Effector memory CD8-positive, alpha-beta T cell (primary cell): ENCODE measurements at regions not wholly inside any gene's neighbourhood (a gene's known extent, or its start where the extent isn't known, plus 50 kb on each side); places are given as distances from the start of the nearest gene placed in this dataset.
A peak's percentile ranks its signal among the peaks of the same experiment; 100 is the strongest.
"Not testable (repeated sequence)": the region's sequence is repeated elsewhere in the genome, so short reads cannot be mapped to it uniquely, and the experiment has no call there.

Experiments
- ATAC-seq: fragments of 150-1000 bp; cut with Tn5 transposase; replicated peaks from 2 replicates; pipeline ENCODE4 v1.10.0; 2021; ENCODE audit warnings: mild to moderate bottlenecking, moderate library complexity
- DNase-seq, 3 experiments: peaks; one replicate each; pipeline ENCODE4 v3.0.0; 2021
- H3K27ac Mint-ChIP-seq, 2 donors: one replicate each; pipeline ENCODE4 v1.8.0; 2022; ENCODE audit warnings: mild to moderate bottlenecking in 2 of 2, mixed read lengths in 2 of 2, moderate library complexity in 2 of 2
- H3K27me3 Mint-ChIP-seq, 2 donors: one replicate each; pipeline ENCODE4 v1.8.0; 2022; ENCODE audit warnings: mixed read lengths in 2 of 2
- H3K36me3 Mint-ChIP-seq: one replicate; pipeline ENCODE4 v1.8.0; 2022; ENCODE audit warnings: mild to moderate bottlenecking, moderate library complexity, mixed read lengths; ENCODE audit not compliant: insufficient read depth
- H3K4me1 Mint-ChIP-seq, 2 donors: one replicate each; pipeline ENCODE4 v1.8.0; 2022; ENCODE audit warnings: low read depth in 2 of 2, mixed read lengths in 2 of 2
- H3K4me3 Mint-ChIP-seq, 2 donors: one replicate each; pipeline ENCODE4 v1.8.0; 2022; ENCODE audit warnings: mild to moderate bottlenecking in 2 of 2, mixed read lengths in 2 of 2, moderate library complexity in 2 of 2
- H3K9me3 Mint-ChIP-seq, 2 donors: one replicate each; pipeline ENCODE4 v1.8.0; 2022; ENCODE audit warnings: mixed read lengths in 2 of 2

DNA sequence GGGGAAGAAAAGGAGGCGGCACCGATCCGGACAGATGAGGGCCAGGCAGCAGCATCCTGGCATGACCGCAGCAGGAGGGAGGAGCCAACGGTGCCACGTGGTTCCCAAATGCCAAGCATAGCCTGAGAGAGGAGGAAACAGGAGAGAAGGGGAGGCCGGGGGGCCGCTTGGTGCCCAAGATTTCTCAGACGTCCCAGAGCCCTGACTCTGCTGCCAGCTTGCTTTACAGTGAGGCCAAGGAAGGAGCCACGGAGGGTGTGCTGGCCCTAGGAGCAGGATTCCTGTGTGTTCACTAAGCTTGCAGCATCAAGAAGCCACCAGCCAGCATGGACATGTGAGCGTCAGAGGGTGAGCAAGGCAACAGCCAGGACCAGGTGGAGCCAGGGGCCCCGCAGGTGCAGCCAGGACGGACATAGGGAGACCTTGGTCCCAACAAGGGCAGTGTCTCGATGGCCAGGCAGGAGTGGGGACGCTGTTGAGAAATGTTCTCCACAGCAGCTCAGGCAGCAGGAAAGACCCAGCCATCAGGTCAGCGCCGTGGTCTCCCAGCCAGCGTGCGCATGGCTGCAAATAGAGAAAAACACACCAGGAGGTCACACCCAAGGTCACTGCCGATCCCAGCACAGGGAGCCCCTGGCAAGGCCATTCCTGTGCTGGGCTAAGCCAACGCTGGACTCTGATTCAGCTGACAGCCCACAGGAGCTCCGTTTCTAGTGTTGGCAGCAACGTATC is 143.7 kb downstream of the DLL1 start:
- DNase-seq (no peak), ATAC-seq (no peak)
- H3K4me3 Mint-ChIP-seq: peak overlapping the region; percentile 85 to 87

GRCh38 chr6:170146640-170147039 is 144.2 kb downstream of the DLL1 start:
- peak overlapping the region; percentile 87 to 94 for H3K27ac Mint-ChIP-seq
- peaks cover 55 to 56% of the 10 kb centered on the region in 2 donors for H3K4me1 Mint-ChIP-seq
- ATAC-seq (no peak), DNase-seq (no peak)
- peak overlapping the region; percentile 85 to 87 for H3K4me3 Mint-ChIP-seq
- H3K36me3 Mint-ChIP-seq: peaks cover 12% of the 10 kb centered on the region
- H3K9me3 Mint-ChIP-seq: peaks cover 6 to 7% of the 10 kb centered on the region in 2 donors
- peaks cover 0 to 15% of the 10 kb centered on the region in 2 donors for H3K27me3 Mint-ChIP-seq

More for the DNA sequence above, 143.7 kb downstream of the DLL1 start:
- H3K36me3 Mint-ChIP-seq: peaks cover 12% of the 10 kb centered on the region
- peaks cover 6 to 7% of the 10 kb centered on the region in 2 donors for H3K9me3 Mint-ChIP-seq
- peaks cover 0 to 21% of the 10 kb centered on the region in 2 donors for H3K27me3 Mint-ChIP-seq
- H3K27ac Mint-ChIP-seq: peak overlapping the region; percentile 87 to 94
- peaks cover 55 to 59% of the 10 kb centered on the region in 2 donors for H3K4me1 Mint-ChIP-seq

DNA sequence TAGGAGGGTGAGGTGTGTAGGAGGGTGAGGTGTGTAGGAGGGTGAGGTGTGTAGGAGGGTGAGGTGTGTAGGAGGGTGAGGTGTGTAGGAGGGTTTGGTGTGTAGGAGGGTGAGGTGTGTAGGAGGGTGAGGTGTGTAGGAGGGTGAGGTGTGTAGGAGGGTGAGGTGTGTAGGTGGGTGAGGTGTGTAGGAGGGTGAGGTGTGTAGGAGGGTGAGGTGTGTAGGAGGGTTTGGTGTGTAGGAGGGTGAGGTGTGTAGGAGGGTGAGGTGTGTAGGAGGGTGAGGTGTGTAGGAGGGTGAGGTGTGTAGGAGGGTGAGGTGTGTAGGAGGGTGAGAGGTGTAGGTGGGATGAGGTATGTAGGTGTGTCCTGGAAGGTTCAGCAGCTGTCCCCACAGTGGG is 144.7 kb downstream of the DLL1 start:
- H3K9me3 Mint-ChIP-seq, H3K27me3 Mint-ChIP-seq, DNase-seq, ATAC-seq: not testable (repeated sequence)
- Mint-ChIP-seq H3K36me3 (peaks cover 12% of the 10 kb centered on the region), H3K4me3 (peak overlapping the region in 1 of 2 donors; percentile 85), H3K4me1 (peaks cover 55 to 56% of the 10 kb centered on the region in 2 donors), H3K27ac (peak overlapping the region; percentile 55 to 87)

DNA sequence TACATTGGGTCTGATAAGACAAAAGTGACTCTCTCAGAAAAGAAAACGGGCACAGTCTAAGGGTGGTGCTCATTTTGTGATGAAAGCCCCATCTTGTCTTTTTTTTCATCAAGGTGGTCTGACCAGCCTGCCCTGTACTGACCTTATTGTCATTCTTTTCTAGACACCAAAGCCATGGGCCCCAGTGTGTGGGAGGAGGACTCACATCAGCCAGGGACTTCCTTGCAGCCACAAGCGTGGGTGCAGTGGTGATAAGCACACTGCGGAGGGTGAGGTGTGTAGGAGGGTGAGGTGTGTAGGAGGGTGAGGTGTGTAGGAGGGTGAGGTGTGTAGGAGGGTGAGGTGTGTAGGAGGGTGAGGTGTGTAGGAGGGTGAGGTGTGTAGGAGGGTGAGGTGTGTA is 145.2 kb downstream of the DLL1 start:
- not testable (repeated sequence) for H3K27me3 Mint-ChIP-seq, H3K9me3 Mint-ChIP-seq, ATAC-seq, DNase-seq
- H3K36me3 Mint-ChIP-seq: peaks cover 12% of the 10 kb centered on the region
- H3K4me1 Mint-ChIP-seq: peaks cover 55 to 56% of the 10 kb centered on the region in 2 donors
- H3K4me3 Mint-ChIP-seq: peak overlapping the region in 1 of 2 donors; percentile 53
- peak overlapping the region; percentile 63 to 87 for H3K27ac Mint-ChIP-seq

DNA sequence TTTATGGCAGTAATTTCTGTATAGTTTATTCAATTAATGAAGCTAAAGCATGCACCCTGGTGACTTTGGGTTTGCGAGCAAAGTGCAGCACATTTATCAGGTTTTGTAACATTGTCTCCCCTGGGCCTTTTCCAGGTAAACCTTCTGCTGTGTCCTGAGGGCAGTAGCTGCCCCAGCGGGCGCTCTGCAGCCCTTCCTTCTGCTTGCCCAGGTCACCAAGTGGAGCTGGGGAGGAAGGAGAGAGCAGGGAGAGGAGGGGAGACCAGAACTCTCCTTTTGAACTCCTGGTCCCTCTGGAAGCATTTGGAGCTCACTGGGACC is 145.6 kb downstream of the DLL1 start:
- Mint-ChIP-seq H3K27me3 (peaks cover 0 to 6% of the 10 kb centered on the region in 2 donors), H3K4me1 (peaks cover 54 to 55% of the 10 kb centered on the region in 2 donors), H3K9me3 (peaks cover 6 to 7% of the 10 kb centered on the region in 2 donors)

DNA sequence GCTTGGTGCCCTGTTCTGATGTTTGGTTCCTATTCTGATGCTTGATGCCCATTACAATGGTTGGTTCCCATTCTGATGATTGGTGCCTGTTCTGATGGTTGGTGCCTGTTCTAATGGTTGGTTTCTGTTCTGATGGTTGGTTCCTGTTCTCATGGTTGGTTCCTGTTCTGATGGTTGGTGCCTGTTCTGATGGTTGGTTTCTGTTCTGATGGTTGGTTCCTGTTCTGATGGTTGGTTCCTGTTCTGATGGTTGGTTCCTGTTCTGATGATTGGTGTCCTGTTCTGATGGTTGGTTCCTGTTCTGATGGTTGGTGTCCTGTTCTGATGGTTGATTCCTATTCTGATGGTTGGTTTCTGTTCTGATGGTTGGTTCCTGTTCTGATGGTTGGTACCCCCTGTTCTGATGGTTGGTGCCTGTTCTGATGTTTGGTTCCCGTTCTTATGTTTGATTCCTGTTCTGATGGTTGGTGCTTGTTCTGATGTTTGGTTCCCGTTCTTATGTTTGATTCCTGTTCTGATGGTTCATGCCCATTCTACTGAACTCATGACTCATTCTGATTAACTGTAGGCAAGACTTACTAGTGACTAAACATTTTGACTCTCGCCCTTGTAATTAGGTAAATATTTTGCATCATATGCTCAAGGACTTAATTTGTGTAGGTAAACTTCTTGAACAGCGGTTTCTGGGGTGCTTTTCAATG is 146.2 kb downstream of the DLL1 start:
- peaks cover 48 to 50% of the 10 kb centered on the region in 2 donors for H3K4me1 Mint-ChIP-seq
- no peak for ATAC-seq

More for the DNA sequence above, 145.6 kb downstream of the DLL1 start:
- no peak for DNase-seq
- no peak for ATAC-seq
- Mint-ChIP-seq H3K4me3 (peak overlapping the region in 1 of 2 donors; percentile 53), H3K36me3 (peaks cover 12% of the 10 kb centered on the region), H3K27ac (peak overlapping the region in 1 of 2 donors; percentile 63)

GRCh38 chr6:170143401-170144150 is 147.3 kb downstream of the DLL1 start:
- Mint-ChIP-seq H3K9me3 (peaks cover 6 to 7% of the 10 kb centered on the region in 2 donors), H3K4me3 (no peak overlapping the region), H3K36me3 (peaks cover 12% of the 10 kb centered on the region), H3K27ac (no peak overlapping the region), H3K4me1 (peaks cover 37 to 39% of the 10 kb centered on the region in 2 donors), H3K27me3 (no peaks in the 10 kb centered on the region)
- ATAC-seq: no peak
- no peak for DNase-seq

More for the DNA sequence above, 146.2 kb downstream of the DLL1 start:
- H3K4me3 Mint-ChIP-seq: peak overlapping the region in 1 of 2 donors; percentile 9
- H3K9me3 Mint-ChIP-seq: peaks cover 6 to 7% of the 10 kb centered on the region in 2 donors
- H3K27ac Mint-ChIP-seq: peak overlapping the region in 1 of 2 donors; percentile 67
- no peak for DNase-seq
- H3K27me3 Mint-ChIP-seq: peaks cover 0 to under 1% of the 10 kb centered on the region in 2 donors
- peaks cover 10% of the 10 kb centered on the region for H3K36me3 Mint-ChIP-seq

- ATAC-seq (no peak), DNase-seq (no peak)
- Mint-ChIP-seq H3K27ac (no peak overlapping the region), H3K4me1 (peaks cover 27 to 28% of the 10 kb centered on the region in 2 donors), H3K36me3 (peaks cover 3% of the 10 kb centered on the region), H3K27me3 (no peaks in the 10 kb centered on the region), H3K4me3 (no peak overlapping the region), H3K9me3 (peaks cover 6 to 7% of the 10 kb centered on the region in 2 donors)
These were observed 148.3 kb downstream of the DLL1 start for GRCh38 chr6:170142559-170142958.

DNA sequence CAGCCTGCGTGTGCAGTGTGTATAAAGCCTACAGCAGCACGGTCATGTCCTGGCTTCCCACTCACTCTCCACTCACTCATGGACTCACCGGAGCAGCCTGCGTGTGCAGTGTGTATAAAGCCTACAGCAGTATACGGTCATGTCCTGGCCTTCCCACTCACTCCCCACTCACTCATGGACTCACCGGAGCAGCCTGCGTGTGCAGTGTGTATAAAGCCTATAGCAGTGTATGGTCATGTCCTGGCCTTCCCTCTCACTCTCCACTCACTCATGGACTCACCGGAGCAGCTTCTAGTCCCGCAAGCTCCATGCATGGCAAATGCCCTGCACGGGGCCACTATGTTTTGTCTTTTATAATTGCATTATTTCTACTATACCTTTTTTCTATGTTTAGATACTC is 149.8 kb downstream of the DLL1 start:
- peaks cover 14 to 15% of the 10 kb centered on the region in 2 donors for H3K4me1 Mint-ChIP-seq
- not testable (repeated sequence) for H3K36me3 Mint-ChIP-seq, H3K4me3 Mint-ChIP-seq, ATAC-seq, H3K27ac Mint-ChIP-seq, H3K9me3 Mint-ChIP-seq, H3K27me3 Mint-ChIP-seq, DNase-seq

DNA sequence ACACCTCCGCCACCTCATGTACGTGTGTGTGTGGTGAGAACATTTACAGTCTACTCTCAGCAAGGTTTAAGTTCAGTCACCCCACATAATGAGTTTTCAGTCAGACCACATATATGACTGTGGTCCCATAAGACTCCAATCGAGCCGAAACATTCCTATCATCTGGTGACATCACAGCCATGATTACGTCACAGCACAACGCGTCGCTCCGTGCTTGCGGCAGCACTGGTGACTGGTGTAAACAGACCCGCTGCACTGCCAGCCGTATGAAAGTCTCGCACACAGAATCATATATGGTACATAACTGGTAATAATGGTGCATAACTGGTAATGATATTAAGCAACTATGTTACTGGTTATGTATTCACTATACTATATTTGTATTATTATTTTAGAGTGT is 150.7 kb downstream of the DLL1 start:
- H3K4me1 Mint-ChIP-seq: peaks cover 7 to 8% of the 10 kb centered on the region in 2 donors
- no peak overlapping the region for H3K4me3 Mint-ChIP-seq
- DNase-seq: no peak
- ATAC-seq: no peak
- no peaks in the 10 kb centered on the region for H3K27me3 Mint-ChIP-seq
- H3K9me3 Mint-ChIP-seq: peaks cover 6 to 7% of the 10 kb centered on the region in 2 donors
- H3K27ac Mint-ChIP-seq: no peak overlapping the region
- H3K36me3 Mint-ChIP-seq: peaks cover 3% of the 10 kb centered on the region

DNA sequence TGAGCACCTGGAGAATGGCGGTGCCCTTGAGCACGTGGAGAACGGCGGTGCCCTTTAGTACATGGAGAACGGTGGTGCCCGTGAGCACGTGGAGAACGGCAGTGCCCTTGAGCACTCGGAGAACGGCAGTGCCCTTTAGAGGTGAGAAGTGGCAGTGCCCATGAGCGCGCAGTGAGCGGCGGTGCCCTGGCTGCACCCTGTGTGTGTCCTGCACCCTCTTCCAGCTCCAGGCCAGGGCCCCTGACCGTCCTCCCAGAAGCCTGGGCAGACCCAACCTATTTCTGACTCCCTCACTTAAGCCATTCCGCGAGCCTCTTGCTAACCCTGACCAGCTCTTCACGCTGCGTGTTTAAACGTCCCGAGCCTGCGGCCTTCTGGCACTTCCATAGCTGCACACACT is 151.3 kb downstream of the DLL1 start:
- Mint-ChIP-seq H3K4me1 (peaks cover 2% of the 10 kb centered on the region in 2 donors), H3K9me3 (peaks cover 2% of the 10 kb centered on the region in 2 donors), H3K27ac (peak overlapping the region in 1 of 2 donors; percentile 51), H3K4me3 (no peak overlapping the region), H3K27me3 (no peaks in the 10 kb centered on the region), H3K36me3 (peaks cover 3% of the 10 kb centered on the region)
- no peak for ATAC-seq
- DNase-seq: no peak

DNA sequence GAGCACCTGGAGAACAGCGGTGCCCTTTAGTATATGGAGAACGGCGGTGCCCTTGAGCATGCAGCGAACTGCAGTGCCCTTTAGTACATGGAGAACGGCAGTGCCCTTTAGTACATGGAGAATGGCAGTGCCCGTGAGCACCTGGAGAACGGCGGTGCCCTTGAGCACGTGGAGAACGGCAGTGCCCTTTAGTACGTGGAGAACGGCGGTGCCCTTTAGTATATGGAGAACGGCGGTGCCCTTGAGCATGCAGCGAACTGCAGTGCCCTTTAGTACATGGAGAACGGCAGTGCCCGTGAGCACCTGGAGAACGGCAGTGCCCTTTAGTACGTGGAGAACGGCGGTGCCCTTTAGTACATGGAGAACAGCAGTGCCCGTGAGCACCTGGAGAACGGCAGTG is 151.8 kb downstream of the DLL1 start:
- not testable (repeated sequence) for ATAC-seq

More for the DNA sequence above, 151.8 kb downstream of the DLL1 start:
- not testable (repeated sequence) for H3K4me1 Mint-ChIP-seq, H3K4me3 Mint-ChIP-seq, H3K36me3 Mint-ChIP-seq, H3K9me3 Mint-ChIP-seq, H3K27me3 Mint-ChIP-seq, DNase-seq
- H3K27ac Mint-ChIP-seq: peak overlapping the region in 1 of 2 donors; percentile 51
